GM19455 (cell line): ENCODE measurements at regions not wholly inside any gene's neighbourhood (a gene's known extent, or its start where the extent isn't known, plus 50 kb on each side); places are given as distances from the start of the nearest gene placed in this dataset.
"Not testable (repeated sequence)": the region's sequence is repeated elsewhere in the genome, so short reads cannot be mapped to it uniquely, and the experiment has no call there.

Experiments used
- ATAC-seq: cut with Tn5 transposase; IDR thresholded peaks from one replicate; pipeline ENCODE4 v1.9.1; 2021; ENCODE audit not compliant: unreplicated experiment

DNA sequence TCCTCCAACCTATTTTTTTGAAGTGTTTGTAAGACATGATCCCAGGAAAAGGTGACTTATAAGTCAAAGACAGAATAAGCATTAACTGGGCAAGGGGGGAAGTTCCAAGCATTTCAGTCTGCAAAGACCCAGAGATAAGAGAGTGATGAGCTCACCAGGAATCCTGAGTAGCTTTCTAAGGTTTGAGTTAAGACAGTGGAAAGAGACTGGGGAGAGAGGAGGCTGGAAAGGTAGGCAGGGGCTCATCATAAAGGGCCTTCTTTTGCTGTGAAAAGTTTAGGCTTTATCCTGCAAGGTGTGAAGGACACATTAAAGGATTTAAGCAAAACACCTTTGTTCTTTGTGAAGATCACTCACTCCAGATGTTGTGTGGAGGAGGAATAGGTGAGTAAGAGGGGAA, 438.8 kb downstream of the CHL1 start:
- ATAC-seq, result no peak

GRCh38 chr3:643376-643775, 446.8 kb downstream of the CHL1 start:
- ATAC-seq, result no peak

GRCh38 chr3:655824-656223, 437.0 kb upstream of the CNTN6 start:
- ATAC-seq, result no peak

- no peak for ATAC-seq
Measured at GRCh38 chr3:661356-661755, 431.5 kb upstream of the CNTN6 start.

DNA sequence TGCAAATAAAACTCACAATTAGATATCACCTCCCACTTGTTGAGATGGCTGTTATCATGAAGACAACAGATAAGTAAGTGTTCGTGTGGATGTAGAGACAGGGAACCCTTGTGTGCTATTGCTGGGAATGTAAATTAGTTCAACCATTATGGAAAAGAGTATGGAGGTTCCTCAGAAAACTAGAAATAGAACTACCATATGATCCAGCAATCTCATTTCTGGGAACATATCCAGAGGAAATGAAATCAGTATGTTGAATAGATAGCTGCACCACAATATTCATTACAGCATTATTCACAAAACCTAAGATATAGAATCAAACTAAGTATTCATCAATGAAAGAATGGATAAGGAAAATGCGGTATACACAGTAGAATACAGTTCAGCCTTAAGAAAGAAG, 418.7 kb upstream of the CNTN6 start:
- no peak for ATAC-seq

GRCh38 chr3:675846-676245, 417.0 kb upstream of the CNTN6 start:
- no peak for ATAC-seq

- no peak for ATAC-seq
Measured at GRCh38 chr3:683770-684169, 409.1 kb upstream of the CNTN6 start.

GRCh38 chr3:690770-691169, 402.1 kb upstream of the CNTN6 start:
- no peak for ATAC-seq

GRCh38 chr3:700514-700913, 392.3 kb upstream of the CNTN6 start:
- no peak for ATAC-seq

DNA sequence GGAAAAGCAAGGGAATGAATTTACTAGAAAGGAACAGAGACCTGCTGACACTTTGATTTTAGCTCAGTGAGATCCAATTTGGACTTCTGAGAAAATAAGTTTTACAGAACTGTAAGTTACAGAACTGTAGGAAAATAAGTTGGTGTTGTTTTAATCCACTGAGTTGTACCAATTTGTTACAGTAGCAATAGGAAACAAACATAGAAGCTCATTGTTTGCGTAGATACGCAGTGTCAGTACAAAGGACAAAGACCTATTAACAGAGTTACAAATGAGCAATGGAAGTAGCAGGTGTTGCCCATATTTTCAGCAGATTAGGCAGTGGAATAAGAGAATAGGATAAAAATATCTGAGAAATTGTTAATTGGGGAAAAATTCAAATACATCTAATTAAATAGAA, 385.8 kb upstream of the CNTN6 start:
- ATAC-seq, result no peak

DNA sequence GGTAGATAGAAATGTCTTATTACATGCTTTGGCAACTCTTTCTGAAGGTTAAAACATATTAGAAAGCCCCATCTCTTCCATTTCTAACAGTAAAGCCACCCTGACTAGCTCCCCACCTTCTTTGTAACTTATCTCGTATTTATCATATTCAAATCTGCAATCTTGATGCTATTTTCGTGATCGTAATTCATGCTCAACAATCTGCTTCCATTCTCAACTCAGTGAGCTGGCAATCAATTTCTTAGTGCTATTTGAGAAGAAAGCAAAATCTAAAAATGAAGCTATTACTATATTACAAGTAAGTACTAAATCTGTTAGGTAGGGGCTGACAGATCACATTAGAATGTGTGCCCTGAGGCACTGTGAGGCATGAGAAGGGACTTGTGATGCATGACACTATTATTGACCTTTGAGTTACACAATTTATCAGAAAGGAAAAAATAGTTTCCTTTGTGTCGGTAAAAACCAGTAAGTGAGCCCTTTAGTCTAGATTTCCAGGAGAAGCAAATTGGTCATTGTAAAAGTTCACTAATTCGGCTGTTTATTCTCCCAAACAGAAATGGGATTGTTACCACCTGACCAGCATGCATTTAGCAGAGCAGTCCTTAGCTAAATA, 379.7 kb upstream of the CNTN6 start:
- ATAC-seq, result no peak

DNA sequence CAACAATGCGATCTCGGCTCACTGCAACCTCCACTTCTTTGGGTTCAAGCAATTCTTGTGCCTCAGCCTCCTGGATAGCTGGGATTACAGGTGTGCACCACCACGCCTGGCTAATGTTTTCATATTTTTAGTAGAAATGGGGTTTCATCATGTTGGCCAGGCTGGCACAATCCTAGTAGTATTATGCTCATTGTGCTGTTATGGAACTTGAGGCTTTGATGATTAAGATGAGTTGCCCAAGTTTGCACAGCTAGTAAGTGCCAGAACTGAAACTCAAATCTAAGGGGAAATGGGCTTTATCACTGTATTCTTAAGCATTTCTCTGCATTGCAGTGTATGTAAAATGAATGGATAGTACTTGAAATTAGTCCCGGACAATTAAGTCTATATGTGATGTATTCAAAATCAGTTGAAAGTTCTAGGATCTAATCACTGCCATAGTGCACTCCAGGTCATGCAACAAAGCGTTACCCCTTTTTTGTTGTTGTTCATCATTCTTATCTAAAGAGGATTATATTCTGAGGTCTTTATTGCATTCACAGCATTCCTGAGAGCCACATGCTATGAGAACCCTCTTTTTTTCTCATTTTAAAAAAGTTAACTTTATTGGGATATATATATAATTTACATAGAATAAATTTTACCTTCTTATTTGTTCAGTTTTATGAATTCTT, 378.7 kb upstream of the CNTN6 start:
- ATAC-seq, result no peak

GRCh38 chr3:721086-721485, 371.7 kb upstream of the CNTN6 start:
- no peak for ATAC-seq

- ATAC-seq, result no peak
Measured at GRCh38 chr3:732326-732928, 360.4 kb upstream of the CNTN6 start.

- no peak for ATAC-seq
Measured at GRCh38 chr3:733313-733712, 359.5 kb upstream of the CNTN6 start.

DNA sequence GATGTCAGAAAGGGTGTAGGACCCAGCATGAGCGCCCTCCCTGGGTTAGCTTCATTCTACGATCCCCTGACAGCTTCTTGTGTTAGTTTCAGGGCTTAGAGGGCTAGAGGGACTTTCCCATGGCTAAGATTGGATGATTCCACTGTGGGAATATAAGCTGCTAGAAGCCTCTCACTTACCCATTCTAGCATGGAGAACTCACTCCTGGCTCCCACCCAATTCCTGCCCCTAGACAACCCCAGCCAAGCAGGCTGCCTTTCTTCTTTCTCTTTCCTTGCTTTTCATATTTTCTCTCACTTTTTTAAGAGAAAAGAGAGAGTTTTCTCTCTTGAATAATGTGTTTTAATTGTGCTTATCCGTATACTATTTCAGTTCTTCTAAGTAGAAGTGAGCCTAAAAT, 335.1 kb upstream of the CNTN6 start:
- no peak for ATAC-seq

DNA sequence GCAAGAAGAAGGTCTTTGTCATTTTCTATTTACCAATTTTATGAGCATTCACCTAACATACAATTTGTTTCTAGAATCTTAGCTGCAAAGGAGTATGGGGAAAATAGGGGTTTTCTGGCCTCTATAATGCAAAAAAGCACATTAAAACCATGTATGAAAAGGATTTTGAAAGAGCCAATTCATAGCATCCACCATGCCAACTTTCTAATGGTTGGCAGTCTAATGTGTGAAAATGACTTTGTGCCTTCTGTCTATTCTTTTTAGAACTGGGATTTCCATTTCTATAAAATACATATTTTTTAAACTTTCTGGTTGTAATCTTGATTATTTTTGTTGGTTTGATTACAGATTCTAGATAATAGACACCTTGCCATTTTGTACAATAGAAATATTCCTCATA, 333.7 kb upstream of the CNTN6 start:
- no peak for ATAC-seq

GRCh38 chr3:773433-773832, 319.4 kb upstream of the CNTN6 start:
- not testable (repeated sequence) for ATAC-seq

GRCh38 chr3:775178-775880, 317.5 kb upstream of the CNTN6 start:
- ATAC-seq, result no peak

DNA sequence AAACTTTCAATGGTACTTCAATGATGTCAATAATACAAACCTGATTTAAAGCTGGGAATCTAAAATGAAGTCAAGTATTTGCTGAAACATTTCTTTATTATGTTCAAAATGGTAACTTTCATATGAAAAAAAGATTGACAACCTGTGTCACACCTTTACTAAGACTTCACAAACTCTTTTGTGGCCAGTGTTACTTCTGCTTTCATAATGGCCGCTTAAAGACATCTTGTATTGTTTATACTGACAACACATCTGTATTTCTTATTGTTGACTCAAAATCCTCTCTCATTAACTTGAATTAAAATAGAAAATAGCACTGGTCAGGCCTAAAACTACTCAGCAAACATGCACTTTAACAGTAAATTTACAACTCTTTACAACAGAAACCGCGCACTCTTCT, 312.3 kb upstream of the CNTN6 start:
- no peak for ATAC-seq

DNA sequence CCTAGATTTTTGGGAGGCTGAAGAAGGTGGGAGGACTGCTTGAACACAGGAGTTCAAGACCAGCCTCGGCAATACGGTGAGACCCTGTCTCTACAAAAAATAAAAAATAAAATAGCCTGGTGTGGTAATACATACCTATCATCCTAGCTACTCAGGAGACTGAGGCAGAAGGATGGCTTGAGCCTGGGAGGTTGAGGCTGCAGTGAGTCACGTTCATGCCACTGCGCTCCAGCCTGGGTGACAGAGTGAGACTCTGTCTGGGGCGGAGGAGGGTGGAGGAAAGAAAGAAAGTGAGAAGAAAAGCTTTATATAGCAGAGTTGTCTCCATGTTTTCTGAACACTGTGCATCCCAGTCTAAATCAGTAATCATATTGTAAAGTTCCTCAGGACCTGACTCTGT, 301.4 kb upstream of the CNTN6 start:
- ATAC-seq, result no peak

DNA sequence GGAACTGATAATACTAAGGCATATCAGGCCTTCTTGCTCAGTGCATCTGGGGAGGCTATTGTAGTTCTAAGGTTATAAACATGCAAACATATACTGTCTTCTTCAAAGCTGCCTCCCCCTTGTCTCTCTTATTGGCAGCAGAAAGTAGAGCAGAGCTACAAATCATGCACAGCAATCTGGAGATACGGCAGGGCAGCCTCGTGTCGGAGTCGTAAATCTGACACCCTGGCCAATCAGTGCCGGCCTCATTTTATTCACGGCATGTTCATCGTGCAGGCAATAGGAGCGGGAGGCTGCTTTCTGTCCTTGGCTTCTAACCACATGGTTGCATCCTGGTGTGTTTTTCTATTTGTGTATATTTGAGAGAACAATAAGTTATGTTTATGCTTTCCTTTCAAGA, 300.2 kb upstream of the CNTN6 start:
- ATAC-seq, result no peak
